GM23338 (cell line): ENCODE measurements at regions not wholly inside any gene's neighbourhood (a gene's known extent, or its start where the extent isn't known, plus 50 kb on each side); places are given as distances from the start of the nearest gene placed in this dataset.
"Not testable (repeated sequence)": the region's sequence is repeated elsewhere in the genome, so short reads cannot be mapped to it uniquely, and the experiment has no call there.

ENCODE experiments used
- ATAC-seq: fragments of 200-7000 bp; cut with Tn5 transposase; 3 replicates; pipeline ENCODE4 v1.9.1; 2020
- DNase-seq: peaks from one replicate; pipeline ENCODE4 v3.0.0-alpha.2; 2015; ENCODE audit warnings: low spot score
- H2AFZ ChIP-seq: fragments of 200-600 bp; sonication (generic); 2 replicates; pipeline ENCODE4 v1.8.0; 2016; ENCODE audit warnings: antibody characterized with exemption, mild to moderate bottlenecking, moderate library complexity
- H3F3A ChIP-seq: fragments of 200-600 bp; sonication (generic); replicated peaks from 2 replicates; pipeline ENCODE4 v1.8.0; 2017; ENCODE audit warnings: antibody characterized with exemption, mixed run types, low read depth
- H3K27ac ChIP-seq: fragments of 200-600 bp; sonication (generic); 2 replicates; pipeline ENCODE4 v1.6.1; 2016; ENCODE audit warnings: low read depth
- H3K27me3 ChIP-seq: fragments of 200-600 bp; sonication (generic); 2 replicates; pipeline ENCODE4 v1.8.0; 2016; ENCODE audit warnings: mild to moderate bottlenecking, mixed run types, moderate library complexity; ENCODE audit not compliant: insufficient read depth
- H3K36me3 ChIP-seq: fragments of 200-600 bp; sonication (generic); 2 replicates; pipeline ENCODE4 v1.8.0; 2016; ENCODE audit warnings: mild to moderate bottlenecking; ENCODE audit not compliant: insufficient read depth
- H3K4me1 ChIP-seq: fragments of 200-600 bp; sonication (generic); 2 replicates; pipeline ENCODE4 v1.8.0; 2016; ENCODE audit warnings: mild to moderate bottlenecking, moderate library complexity; ENCODE audit not compliant: insufficient read depth
- H3K4me2 ChIP-seq: fragments of 200-600 bp; sonication (generic); 2 replicates; pipeline ENCODE4 v1.7.1; 2017; ENCODE audit warnings: mixed run types
- H3K4me3 ChIP-seq: fragments of 200-600 bp; sonication (generic); 2 replicates; pipeline ENCODE4 v1.6.1; 2016; ENCODE audit warnings: mixed run types
- H3K79me2 ChIP-seq: fragments of 200-600 bp; sonication (generic); replicated peaks from 2 replicates; pipeline ENCODE4 v1.8.0; 2017; ENCODE audit warnings: mild to moderate bottlenecking; ENCODE audit not compliant: insufficient read depth
- H3K9me2 ChIP-seq: fragments of 200-600 bp; sonication (generic); 2 replicates; pipeline ENCODE4 v1.8.0; 2017; ENCODE audit not compliant: insufficient read depth
- H4K20me1 ChIP-seq: fragments of 200-600 bp; sonication (generic); replicated peaks from 2 replicates; pipeline ENCODE4 v1.8.0; 2017; ENCODE audit warnings: mild to moderate bottlenecking; ENCODE audit not compliant: insufficient read depth
- H3K27ac Mint-ChIP-seq: 2 replicates; pipeline ENCODE4 v1.8.0; 2020; ENCODE audit warnings: inconsistent platforms, mild to moderate bottlenecking, moderate library complexity, mixed read lengths
- H3K27me3 Mint-ChIP-seq: 3 replicates; pipeline ENCODE4 v1.8.0; 2022; ENCODE audit warnings: low read depth, mild to moderate bottlenecking, moderate library complexity, mixed read lengths, inconsistent platforms; ENCODE audit not compliant: insufficient read depth, poor library complexity
- H3K36me3 Mint-ChIP-seq: 3 replicates; pipeline ENCODE4 v1.8.0; 2021; ENCODE audit warnings: low read depth, mild to moderate bottlenecking, inconsistent platforms, moderate library complexity, mixed read lengths
- H3K4me1 Mint-ChIP-seq: 3 replicates; pipeline ENCODE4 v1.8.0; 2020; ENCODE audit warnings: mild to moderate bottlenecking, inconsistent platforms, mixed read lengths
- H3K4me3 Mint-ChIP-seq: 3 replicates; pipeline ENCODE4 v1.8.0; 2021; ENCODE audit warnings: moderate library complexity, mild to moderate bottlenecking, inconsistent platforms, mixed read lengths
- H3K9me3 Mint-ChIP-seq: 3 replicates; pipeline ENCODE4 v1.8.0; 2020; ENCODE audit warnings: moderate library complexity, mild to moderate bottlenecking, inconsistent platforms, mixed read lengths
- CREB1 ChIP-seq: fragments of 250-450 bp; sonication (Bioruptor Pico); IDR thresholded peaks from 2 replicates; pipeline ENCODE4 v1.5.0; 2020; ENCODE audit warnings: low read depth, mild to moderate bottlenecking, moderate library complexity
- ETS1 ChIP-seq: IDR thresholded peaks from 2 replicates; pipeline ENCODE4 v1.6.1; 2016; ENCODE audit warnings: antibody characterized with exemption
- EZH2 ChIP-seq: fragments of 200-600 bp; sonication (generic); IDR thresholded peaks from one replicate; pipeline ENCODE4 v1.8.0; 2017; ENCODE audit warnings: antibody characterized with exemption, mild to moderate bottlenecking, low read depth; ENCODE audit not compliant: unreplicated experiment
- EZH2phosphoT487 ChIP-seq: fragments of 200-600 bp; sonication (generic); IDR thresholded peaks from one replicate; pipeline ENCODE4 v1.8.1; 2018; ENCODE audit warnings: antibody characterized with exemption; ENCODE audit not compliant: unreplicated experiment
- JUNB ChIP-seq: IDR thresholded peaks from one replicate; pipeline ENCODE4 v1.6.1; 2016; ENCODE audit warnings: antibody characterized with exemption; ENCODE audit not compliant: unreplicated experiment
- POLR2AphosphoS5 ChIP-seq: IDR thresholded peaks from 2 replicates; pipeline ENCODE4 v1.6.1; 2016; ENCODE audit warnings: antibody characterized with exemption, low read depth
- STAT1 ChIP-seq: IDR thresholded peaks from one replicate; pipeline ENCODE4 v1.6.1; 2016; ENCODE audit warnings: antibody characterized with exemption; ENCODE audit not compliant: unreplicated experiment
- TF ChIP-seq, protein P1 (sequence below), 2 experiments: fragments of 200-600 bp in 1 of 2; sonication (generic) in 1 of 2; conservative IDR thresholded peaks; 2 replicates each; pipeline versions ENCODE4 v1.5.1 to v1.6.1; 2016 to 2017; ENCODE audit warnings: antibody characterized with exemption in 2 of 2, low read depth in 2 of 2, mild to moderate bottlenecking in 2 of 2, moderate library complexity in 1 of 2

DNA sequence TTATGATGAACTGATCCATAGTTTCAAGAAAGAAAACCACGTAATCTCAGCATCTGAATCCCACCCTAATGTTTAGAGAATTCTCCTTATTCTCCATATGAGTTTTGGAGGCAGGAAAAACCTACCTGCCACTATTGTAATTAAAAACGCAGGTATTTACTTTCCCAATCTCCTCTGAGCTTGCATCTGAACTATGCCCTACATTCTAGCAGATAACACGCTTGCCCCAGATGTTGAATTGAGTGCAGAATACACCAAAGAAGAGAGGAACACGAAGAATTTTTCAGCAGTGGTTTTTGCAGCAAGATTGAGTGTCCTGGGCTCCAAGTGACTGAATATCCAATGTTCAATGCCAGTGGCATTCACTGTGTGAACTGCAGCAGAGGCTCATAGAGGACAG, 182.4 kb downstream of the COX18 start:
- DNase-seq: peak; percentile 29
- Mint-ChIP-seq H3K27me3 (no peaks in the 10 kb centered on the region), H3K36me3 (peaks cover 13% of the 10 kb centered on the region; the same call in 2 of the 3 replicates), H3K27ac (peak overlapping the region; percentile 20; the same call in 1 of the 2 replicates), H3K4me1 (peaks cover 18% of the 10 kb centered on the region; the same call in 2 of the 3 replicates), H3K4me3 (peak overlapping the region; percentile 16), H3K9me3 (peaks cover 26% of the 10 kb centered on the region)
- no peaks in the 10 kb centered on the region for H4K20me1 ChIP-seq
- H3K4me3 ChIP-seq: peak overlapping the region; percentile 19; the same call in 1 of the 2 replicates
- H3K4me2 ChIP-seq: peak overlapping the region; percentile 58
- peak; percentile 49; the same call in 2 of the 3 replicates for ATAC-seq
- no peaks in the 10 kb centered on the region for H3F3A ChIP-seq
- H3K27ac ChIP-seq: no peak overlapping the region
- H3K79me2 ChIP-seq: no peaks in the 10 kb centered on the region
- TF ChIP-seq EZH2 (no peak), STAT1 (no peak), POLR2AphosphoS5 (no peak), ETS1 (no peak), JUNB (no peak), EZH2phosphoT487 (no peak), CREB1 (CRISPR knock-in tag) (no peak)
- TF ChIP-seq, protein P1, sequence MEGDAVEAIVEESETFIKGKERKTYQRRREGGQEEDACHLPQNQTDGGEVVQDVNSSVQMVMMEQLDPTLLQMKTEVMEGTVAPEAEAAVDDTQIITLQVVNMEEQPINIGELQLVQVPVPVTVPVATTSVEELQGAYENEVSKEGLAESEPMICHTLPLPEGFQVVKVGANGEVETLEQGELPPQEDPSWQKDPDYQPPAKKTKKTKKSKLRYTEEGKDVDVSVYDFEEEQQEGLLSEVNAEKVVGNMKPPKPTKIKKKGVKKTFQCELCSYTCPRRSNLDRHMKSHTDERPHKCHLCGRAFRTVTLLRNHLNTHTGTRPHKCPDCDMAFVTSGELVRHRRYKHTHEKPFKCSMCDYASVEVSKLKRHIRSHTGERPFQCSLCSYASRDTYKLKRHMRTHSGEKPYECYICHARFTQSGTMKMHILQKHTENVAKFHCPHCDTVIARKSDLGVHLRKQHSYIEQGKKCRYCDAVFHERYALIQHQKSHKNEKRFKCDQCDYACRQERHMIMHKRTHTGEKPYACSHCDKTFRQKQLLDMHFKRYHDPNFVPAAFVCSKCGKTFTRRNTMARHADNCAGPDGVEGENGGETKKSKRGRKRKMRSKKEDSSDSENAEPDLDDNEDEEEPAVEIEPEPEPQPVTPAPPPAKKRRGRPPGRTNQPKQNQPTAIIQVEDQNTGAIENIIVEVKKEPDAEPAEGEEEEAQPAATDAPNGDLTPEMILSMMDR (conservative IDR thresholded peaks at IDR 0.05; ENCODE audit: low read depth in 2 of 2): no peak
- H2AFZ ChIP-seq: peak overlapping the region; percentile 11; the same call in 1 of the 2 replicates
- 0 out of 2 replicates have a peak, but pooled peaks cover 8% of the 10 kb centered on the region for H3K36me3 ChIP-seq
- H3K9me2 ChIP-seq: no peaks in the 10 kb centered on the region
- H3K4me1 ChIP-seq: peaks cover 17% of the 10 kb centered on the region
- no peaks in the 10 kb centered on the region for H3K27me3 ChIP-seq

GRCh38 chr4:72886602-72887001, 182.9 kb downstream of the COX18 start:
- no peaks in the 10 kb centered on the region for H3K27me3 Mint-ChIP-seq
- H3K4me1 ChIP-seq: peaks cover 17% of the 10 kb centered on the region
- H3K79me2 ChIP-seq: no peaks in the 10 kb centered on the region
- peak; percentile 33; the same call in 1 of the 3 replicates for ATAC-seq
- H3F3A ChIP-seq: no peaks in the 10 kb centered on the region
- peak overlapping the region; percentile 58 for H3K4me2 ChIP-seq
- H3K36me3 ChIP-seq: 0 out of 2 replicates have a peak, but pooled peaks cover 8% of the 10 kb centered on the region
- H3K9me3 Mint-ChIP-seq: peaks cover 26% of the 10 kb centered on the region
- no peaks in the 10 kb centered on the region for H3K9me2 ChIP-seq
- no peak overlapping the region for H3K27ac ChIP-seq
- peaks cover 18% of the 10 kb centered on the region; the same call in 2 of the 3 replicates for H3K4me1 Mint-ChIP-seq
- peaks cover 16% of the 10 kb centered on the region; the same call in 2 of the 3 replicates for H3K36me3 Mint-ChIP-seq
- no peak overlapping the region for H2AFZ ChIP-seq
- DNase-seq: peak; percentile 23
- H4K20me1 ChIP-seq: no peaks in the 10 kb centered on the region
- TF ChIP-seq, protein P1 (conservative IDR thresholded peaks at IDR 0.05; ENCODE audit: low read depth in 2 of 2): peak in 1 of 2 experiments; percentile 76; a peak in 3 of 4 replicates
- TF ChIP-seq POLR2AphosphoS5: no peak
- H3K27me3 ChIP-seq: no peaks in the 10 kb centered on the region
- peak overlapping the region; percentile 28; the same call in 1 of the 3 replicates for H3K4me3 Mint-ChIP-seq
- H3K27ac Mint-ChIP-seq: no peak overlapping the region
- H3K4me3 ChIP-seq: no peak overlapping the region

DNA sequence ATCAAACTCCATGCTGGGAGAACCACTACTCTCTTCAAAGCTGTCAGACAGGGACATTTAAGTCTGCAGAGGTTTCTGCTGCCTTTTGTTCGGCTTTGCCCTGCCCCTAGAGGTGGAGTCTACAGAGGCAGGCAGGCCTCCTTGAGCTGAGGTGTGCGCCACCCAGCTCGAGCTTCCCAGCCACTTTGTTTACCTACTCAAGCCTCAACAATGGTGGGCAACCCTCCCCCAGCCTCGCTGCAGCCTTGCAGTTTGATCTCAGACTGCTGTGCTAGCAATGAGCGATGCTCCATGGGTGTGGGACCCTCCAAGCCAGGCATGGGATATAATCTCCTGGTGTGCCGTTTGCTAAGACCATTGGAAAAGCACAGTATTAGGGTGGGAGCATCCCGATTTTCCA, 185.3 kb downstream of the COX18 start:
- H3K27me3 Mint-ChIP-seq, H3K27me3 ChIP-seq, H3K27ac Mint-ChIP-seq, H3K4me2 ChIP-seq, H3K4me3 ChIP-seq, H3K4me3 Mint-ChIP-seq, H3K36me3 ChIP-seq, ATAC-seq, H3K79me2 ChIP-seq, H3K27ac ChIP-seq, DNase-seq, H2AFZ ChIP-seq, H3K9me2 ChIP-seq, H4K20me1 ChIP-seq, H3F3A ChIP-seq: not testable (repeated sequence)
- peaks cover 17% of the 10 kb centered on the region for H3K4me1 ChIP-seq
- Mint-ChIP-seq H3K9me3 (peaks cover 40% of the 10 kb centered on the region), H3K36me3 (peaks cover 20% of the 10 kb centered on the region; the same call in 2 of the 3 replicates), H3K4me1 (peaks cover 18% of the 10 kb centered on the region; the same call in 2 of the 3 replicates)
